Caki2 (cell line): ENCODE measurements at regions not wholly inside any gene's neighbourhood (a gene's known extent, or its start where the extent isn't known, plus 50 kb on each side); places are given as distances from the start of the nearest gene placed in this dataset.
"Not testable (repeated sequence)": the region's sequence is repeated elsewhere in the genome, so short reads cannot be mapped to it uniquely, and the experiment has no call there.

Source experiments
- DNase-seq: peaks from one replicate; pipeline ENCODE4 v3.0.0-alpha.2; 2015; ENCODE audit warnings: low read depth
- in situ Hi-C: cut with HindIII; loops from 2 replicates; pipeline ENCODE4 v1.10.0; 2016; ENCODE audit warnings: low sequenced_read_pairs, low pct_unique_long_range_greater_than_20kb, mixed read lengths

DNA sequence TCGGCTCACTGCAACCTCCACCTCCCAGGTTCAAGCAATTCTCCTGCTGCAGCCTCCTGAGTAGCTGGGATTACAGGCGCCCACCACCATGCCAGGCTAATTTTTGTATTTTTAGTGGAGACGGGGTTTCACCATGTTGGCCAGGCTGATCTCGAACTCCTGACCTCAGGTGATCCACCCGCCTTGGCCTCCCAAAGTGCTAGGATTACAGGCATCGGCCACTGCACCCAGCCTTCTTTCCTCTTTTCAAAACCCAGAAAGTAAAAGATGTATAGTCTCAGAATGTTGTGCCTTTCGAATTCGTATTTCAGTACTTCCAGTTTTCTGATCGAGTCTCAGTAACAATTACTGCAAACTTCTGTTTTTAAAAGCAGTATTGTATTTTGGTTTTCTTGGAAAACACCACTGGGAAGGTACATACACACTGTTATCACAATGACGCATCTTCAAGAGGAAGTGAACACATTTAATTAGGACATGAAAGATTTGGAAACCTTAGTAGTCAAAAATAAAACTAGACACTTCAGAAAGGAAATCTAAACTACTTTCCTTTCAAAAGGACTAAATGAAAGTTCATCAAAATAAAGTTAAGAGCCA, 123.9 kb upstream of the TNFSF4 start:
- DNase-seq, in situ Hi-C loops: not testable (repeated sequence)

DNA sequence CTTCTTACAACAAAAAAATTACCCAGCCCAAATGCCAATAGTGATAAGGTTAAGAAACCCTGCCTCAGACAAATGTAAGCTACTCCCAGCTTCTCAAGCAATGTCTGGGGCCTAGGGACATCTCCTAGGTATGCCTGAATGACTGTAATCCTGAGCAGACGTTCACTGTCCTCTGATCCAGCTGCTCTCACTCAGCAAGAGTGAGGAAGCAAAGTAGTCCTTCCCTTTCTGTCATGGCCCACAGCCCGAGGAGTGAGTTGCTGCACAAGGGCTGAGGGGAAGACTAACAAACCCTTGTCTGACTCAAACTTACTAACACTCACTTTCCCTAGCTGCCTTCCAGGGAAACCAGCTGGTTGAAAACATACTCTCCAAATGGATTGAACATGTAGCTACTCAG, 124.9 kb upstream of the TNFSF4 start:
- in situ Hi-C loops = no loop called here
- DNase-seq = no peak

DNA sequence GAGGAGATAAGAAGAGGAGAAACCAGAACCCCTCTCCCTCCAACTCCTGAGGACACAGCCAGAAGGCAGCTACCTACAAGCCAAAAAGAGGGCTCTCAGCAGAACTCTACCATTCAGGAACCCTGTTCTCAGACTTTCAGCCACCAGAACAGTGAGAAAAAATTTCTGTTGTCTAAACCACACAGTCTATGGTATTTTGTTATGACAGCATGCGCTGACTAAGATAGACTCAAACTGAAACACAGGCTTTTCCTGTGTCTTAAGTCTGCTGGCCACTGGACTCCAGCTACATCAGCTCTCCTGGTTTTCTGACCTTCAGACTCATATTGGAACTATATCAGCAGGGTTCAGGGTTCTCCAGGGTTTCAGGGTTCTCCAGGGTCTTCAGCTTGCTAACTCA, 126.5 kb upstream of the TNFSF4 start:
- in situ Hi-C loops = no loop called here
- no peak for DNase-seq

DNA sequence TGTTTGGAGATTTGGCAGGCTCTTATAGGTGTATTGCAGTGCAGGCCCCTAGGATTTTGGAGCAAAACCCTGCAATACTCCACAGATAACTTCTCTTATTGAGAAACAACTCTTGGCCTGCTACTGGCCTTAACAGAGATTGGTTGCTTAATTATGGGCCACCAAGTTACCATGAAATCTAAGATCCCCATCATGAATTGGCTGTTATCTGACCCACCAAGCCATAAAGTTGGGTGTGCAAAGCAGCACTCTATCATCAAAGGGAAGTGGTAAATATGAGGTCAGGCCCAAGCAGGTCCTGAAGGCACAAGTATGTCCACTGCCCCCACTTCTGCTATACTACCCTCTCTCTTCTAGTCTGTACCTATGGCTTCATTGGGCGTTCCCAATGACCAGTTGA, 130.0 kb upstream of the TNFSF4 start:
- no peak for DNase-seq
- in situ Hi-C loops = no loop called here

DNA sequence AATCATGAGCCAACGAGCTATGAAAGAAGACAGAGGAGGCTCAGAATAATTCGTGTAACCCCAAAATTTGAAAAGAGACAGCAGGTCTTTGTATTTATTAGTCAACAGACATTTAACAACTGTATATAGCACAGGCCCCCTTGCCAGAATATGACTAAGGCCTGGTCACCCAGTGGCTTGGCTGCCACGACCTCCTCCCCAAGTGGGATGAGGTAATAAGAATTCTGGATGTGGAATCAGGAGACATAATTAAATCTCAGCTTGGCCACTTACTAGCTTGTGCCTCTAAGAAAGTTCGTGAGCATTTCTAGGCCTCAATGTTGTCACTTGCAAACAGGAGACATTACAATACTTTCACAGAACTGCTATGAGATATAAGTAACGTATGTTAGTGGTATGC, 134.2 kb upstream of the TNFSF4 start:
- in situ Hi-C loops = no loop called here
- DNase-seq = no peak

DNA sequence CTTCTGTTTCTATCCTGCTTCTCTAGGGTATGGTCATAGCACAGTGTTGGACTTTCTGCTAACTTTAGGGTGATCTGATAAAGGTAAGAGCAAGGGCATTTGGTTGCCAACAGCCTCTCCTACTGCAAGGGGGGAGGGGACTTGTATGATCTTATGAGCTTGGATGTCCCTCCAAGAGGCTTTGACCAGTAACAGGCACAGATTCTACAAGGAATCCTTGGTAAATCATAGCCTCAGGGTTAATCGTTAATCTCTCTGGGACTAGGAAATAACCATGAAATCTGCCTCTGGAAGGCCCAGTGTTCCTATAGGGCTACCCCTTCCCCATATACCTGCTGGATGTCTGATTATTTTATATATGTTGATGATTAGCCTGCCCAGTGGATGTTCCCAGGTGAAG, 134.8 kb upstream of the TNFSF4 start:
- DNase-seq = no peak

DNA sequence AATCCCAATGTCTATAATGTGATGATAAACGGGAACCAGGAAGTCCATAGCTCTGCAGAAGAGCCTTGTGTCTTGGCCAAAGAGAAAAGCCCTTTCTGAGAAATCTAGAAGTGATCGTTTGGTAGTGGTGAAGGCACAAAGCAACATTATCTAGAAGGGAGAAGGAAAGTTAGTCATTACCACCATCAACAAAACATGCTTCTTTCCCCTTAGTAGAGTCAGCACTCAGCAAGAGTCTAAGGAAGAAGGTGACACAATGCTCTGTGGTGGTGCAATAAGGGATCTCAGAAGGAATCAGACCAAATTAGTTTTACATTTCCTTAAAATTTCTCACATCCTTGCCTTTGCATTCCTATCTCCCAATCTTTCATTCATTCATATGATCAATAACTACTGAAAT, 134.4 kb upstream of the PRDX6 start:
- in situ Hi-C loops = no loop called here

More for the DNA sequence above, 134.8 kb upstream of the TNFSF4 start:
- in situ Hi-C loops = no loop called here

DNA sequence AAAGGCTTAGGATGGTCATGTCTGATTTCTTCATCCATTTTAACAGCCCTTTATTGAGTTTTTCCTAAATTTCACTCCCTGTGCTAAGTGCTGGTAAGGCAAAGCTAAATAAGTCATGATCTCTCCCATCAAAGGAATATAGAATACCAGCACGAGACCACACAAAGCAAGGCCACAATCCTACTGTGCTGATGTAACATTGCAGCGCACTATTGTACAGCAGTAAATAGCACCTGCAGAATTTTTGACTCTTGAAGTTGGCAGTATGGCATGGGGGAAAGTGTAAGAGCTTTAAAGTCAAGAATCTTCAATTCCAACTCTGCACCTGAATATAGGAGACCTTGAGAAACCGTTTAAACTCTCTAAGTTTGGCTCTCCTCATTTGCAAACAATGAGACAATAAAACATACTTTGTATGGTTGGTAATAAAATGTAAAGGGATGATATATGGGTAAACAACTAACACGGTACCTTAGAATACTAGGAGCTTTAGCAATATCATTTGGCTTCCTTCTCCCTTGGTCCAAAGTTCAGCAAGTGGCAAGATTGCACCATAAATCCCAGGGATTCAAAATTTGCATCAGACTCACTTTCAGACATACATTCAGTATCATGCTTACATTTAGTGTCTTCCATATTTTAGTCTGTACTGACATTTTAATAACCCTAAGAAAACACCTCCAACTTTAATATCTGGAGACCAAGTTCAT, 132.9 kb upstream of the PRDX6 start:
- DNase-seq = no peak
- in situ Hi-C loops = no loop called here

More for the DNA sequence above, 134.4 kb upstream of the PRDX6 start:
- DNase-seq = no peak

DNA sequence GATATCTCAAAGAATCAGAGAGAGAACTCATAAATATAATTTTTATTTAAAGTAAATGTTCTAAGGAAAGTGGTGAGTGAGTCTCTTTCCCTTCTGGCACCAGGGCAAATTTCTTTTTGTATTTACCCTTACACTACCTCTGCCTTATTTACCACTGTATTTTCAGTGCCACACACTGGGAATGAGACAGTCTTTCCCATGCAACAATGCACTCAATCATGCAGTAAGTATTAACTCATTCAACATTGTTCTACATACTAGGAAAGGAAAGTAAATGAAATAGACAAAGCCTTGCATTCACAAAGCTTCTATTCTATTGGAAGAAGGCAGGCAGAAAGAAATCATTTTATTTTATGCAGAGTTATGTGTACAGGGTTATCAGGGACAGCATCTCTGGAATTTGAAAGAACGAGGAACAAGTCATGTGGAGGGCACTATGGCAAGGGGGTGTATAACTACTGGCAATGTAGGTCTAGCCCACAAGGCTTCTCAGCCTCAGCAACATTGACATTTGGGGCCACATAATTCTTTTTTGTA, 129.8 kb upstream of the PRDX6 start:
- DNase-seq = no peak
- in situ Hi-C loops = no loop called here

DNA sequence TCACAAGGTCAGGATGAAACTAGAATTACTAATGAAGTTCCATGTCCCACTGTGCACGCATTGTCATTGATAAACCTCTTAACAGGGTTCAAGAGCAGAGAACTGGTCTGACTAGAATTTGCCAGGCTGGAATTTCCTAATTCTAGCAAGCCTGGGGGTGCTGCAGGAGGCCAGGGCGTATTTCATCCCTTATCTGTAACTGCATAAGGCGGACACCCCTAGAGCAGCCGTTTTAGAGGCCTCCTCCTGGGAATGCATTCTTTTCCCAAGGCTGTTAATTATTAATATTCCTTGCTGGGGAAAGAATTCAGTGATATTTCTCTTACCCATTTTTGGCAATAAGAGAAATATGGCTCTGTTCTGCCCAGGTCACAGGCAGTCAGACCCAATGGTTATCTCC, 124.5 kb upstream of the PRDX6 start:
- in situ Hi-C loops, DNase-seq: not testable (repeated sequence)

DNA sequence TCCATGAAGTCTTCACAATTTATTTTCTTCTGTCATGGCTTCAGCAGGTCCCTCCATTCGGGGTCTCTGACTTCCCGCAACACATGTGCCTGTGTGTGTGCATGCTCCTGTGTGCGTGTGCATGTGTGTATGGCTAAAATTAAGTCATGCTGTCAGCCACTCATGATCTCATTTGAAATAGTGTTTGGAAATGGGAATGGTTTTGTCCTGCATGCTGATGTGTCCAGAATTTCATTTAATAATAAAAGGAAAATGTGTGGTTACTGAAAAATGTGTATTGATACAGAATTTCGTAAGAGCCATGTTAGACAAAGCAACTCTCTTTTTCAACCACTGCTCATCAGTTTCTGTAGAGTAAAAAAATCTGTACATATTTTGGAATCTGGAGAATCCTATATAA, 123.8 kb upstream of the PRDX6 start:
- in situ Hi-C loops = no loop called here

DNA sequence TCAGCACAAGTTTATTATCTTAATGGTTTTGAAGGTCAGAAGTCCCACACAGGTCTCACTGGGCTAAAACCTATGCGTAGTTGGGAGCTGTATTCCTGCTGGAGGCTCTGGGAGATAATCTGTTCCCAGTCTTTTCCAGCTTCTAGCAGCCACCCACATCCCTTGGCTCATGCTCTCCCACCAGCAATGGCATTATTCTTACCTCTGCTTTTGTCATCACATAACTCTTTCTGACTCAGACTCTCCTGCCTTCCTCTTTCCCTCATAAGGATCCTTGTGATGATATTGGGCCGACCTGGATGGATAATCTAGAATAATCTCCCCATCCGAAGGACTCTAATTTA, 122.2 kb upstream of the PRDX6 start:
- in situ Hi-C loops = no loop called here
- no peak for DNase-seq

More for the DNA sequence above, 123.8 kb upstream of the PRDX6 start:
- DNase-seq = no peak

DNA sequence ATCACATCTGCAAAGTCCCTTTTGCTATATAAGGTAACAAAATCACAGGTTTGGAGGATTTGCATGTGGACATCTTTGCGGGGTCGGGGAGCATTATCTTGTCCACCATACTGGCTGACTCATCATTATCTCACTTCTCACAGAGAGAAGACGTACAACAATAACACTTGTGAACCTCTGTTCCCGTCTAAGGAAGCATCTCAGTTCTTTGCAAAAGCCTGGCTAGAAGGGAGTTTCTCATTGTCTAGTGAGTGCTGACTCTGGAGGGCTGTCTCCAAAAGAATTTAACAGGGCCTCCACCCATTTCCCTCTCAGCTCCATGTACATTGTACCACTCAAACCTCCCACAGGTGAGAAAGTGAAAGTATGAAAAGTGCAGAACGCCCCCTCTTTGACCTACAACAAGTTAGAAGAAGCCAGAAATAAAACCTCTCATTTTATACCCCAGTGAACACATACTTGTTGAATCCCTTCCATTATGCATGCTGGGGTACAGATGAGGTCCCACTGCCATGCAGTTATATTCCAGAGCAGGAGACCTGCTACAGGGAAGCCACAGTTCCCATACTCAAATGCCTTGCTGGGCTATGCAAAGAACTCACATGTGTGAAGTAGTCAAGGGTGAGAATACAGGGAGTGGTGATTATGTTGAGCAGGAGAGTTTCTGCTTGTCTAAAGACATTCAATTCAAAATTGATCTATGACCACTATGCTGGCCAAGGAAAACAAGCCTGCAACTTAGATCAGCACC, 121.7 kb upstream of the PRDX6 start:
- in situ Hi-C loops = no loop called here
- DNase-seq = no peak

DNA sequence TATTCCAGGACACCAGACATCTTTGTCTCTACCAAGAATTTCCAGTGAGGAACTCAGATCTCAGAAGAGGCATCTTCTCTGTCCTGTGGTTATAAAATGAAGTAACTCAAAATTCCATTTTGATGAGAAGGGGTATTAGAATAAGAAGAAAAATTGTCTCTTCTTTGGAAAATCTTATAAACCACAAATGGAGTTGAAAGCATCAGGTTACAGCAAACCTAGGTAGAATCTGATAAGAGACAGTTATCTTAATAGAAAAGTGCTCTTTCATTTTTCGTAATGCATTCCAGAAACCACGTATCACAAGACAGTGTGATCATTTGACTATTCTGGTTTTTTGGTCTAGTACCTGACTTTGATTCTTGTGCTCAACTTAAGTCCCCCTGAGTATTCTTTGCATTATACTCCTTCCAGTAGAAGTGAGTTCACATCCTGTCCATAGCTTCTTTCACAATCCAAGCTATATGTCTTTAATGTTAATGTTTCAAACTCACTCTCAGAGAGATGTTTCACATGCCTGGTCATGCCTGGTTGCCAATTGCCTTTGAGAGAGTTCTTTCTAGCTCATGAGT, 120.9 kb upstream of the PRDX6 start:
- in situ Hi-C loops = no loop called here
- no peak for DNase-seq

DNA sequence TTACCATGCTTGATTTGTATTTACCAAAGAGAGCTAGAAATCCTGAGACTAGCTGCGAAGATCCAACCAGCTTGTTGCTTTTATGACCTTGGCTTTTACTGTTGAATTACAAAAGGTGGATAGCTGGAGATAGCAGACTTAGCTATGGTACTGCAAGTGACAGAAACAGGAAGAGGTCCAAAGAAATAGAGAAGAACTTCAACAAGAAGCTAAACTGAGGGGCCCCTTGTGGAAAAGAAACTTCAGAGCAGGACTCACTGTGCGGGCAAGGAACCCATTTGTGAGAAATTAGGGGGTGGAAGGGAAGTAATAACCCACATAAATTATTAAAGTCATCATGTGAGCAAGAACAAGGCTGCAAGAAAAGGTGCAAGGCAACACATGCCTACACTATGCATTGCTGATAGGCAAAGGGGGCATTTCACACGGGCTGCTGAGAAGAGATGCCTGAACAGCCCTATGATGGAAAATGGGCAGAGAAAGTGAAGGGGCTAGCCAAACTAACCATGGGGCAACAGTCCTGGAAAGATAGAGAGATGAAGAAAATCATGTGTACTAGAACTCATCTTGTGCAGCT, 116.6 kb upstream of the PRDX6 start:
- in situ Hi-C loops = no loop called here
- no peak for DNase-seq

DNA sequence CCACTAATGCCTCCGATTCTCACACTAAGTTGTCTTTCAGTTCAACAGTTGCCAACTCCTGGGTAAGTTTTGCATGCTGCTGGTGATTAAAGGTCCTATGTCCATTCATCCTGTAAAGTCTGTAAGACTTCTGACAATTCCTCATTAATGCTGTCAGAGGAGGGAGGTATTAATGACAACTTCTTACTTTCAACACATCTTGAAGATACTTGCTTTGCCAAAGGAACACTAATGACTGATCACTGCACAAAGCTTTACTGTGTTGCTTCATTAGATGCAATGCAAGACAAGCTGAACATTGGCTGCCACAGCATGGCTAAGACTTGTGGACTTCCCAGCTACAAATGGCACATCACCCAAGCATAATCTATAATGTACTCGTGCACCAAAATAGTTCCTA, 114.6 kb upstream of the PRDX6 start:
- in situ Hi-C loops = no loop called here
- DNase-seq = no peak

DNA sequence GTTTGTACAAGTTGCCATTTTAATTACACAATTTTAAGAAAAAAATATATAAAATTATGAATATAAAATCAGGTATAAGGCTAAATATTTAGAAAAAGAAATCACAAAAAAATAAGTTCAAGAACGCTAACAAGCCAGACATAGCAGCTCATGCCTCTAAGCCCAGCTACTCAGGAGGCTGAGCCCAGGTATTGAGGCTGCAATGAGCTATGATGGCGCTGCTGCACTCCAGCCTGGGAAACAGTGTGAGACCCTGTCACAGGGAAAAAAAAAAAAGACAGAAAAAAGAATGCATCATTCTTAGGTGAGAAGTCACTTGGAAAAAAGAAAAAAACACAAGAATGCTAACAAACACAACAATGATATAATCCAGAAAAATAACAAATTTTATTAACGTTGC, 112.3 kb upstream of the PRDX6 start:
- no peak for DNase-seq
- in situ Hi-C loops = no loop called here

DNA sequence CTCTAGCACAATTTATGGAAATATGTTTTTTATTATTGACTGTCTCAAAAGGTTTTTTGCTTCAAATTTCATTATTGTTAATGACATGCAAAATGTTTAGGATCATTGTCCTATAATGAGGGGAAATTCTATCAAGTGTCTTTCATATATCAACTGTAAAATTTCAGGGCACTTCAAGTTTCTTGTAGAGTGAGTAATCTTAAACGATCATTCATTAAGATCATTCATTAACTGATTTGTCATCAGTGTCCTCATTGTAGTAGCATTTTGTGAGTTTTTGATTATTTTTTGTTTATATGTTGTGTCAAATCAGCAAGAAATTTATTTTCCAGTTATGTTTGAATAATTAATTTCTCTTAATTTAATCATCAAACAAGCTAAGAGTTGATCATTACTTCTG, 111.8 kb upstream of the PRDX6 start:
- DNase-seq = no peak
- in situ Hi-C loops = no loop called here

DNA sequence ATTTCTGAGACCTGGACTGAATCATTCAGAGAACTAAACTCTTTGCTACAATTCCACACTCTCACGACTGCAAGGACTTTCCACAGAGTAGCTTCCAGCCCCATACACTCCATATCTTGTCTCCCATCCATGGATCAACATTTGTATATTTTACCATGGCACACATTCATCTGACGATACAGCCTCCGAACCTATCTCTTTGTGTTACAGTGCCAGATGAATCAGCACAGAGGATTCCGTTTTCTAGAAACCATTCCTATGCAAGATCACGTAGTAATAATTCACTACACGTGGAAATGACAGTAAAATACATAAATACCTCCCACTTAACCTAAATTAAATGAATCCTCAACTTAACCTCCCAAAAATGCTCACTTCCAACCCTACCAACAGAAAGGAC, 110.0 kb upstream of the PRDX6 start:
- in situ Hi-C loops = no loop called here

More for the DNA sequence above, 110.0 kb upstream of the PRDX6 start:
- no peak for DNase-seq
